ENCODE measurements at regions not wholly inside any gene's neighbourhood (a gene's known extent, or its start where the extent isn't known, plus 50 kb on each side); places are given as distances from the start of the nearest gene placed in this dataset.

DNA sequence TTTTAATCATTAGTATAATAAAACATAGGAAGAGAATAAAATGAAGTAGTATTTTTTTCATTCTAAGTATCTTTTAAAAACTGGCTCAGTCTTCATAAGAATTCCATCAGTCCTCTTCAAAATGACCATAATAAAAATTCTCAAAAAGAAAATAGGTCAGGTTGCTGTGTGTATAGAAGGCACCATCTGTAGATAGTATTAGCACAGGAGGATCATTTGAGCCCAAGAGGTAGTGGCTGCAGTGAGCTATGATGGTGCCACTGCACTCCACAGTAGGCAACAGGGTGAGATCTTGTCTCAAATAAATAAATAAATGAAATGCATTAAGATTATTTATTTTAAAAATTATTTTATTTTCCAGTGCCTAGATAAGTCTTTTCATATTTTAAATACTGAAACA, 475.8 kb downstream of the ZNF804A start:
- no peaks in the 10 kb centered on the region for H3K4me1 ChIP-seq (ENCODE audit: control insufficient read depth, insufficient read depth, low read length)
- H3K27me3 ChIP-seq (ENCODE audit: control insufficient read depth, insufficient read depth, low read length): no peaks in the 10 kb centered on the region
- no peaks in the 10 kb centered on the region for H3K36me3 ChIP-seq (ENCODE audit: control insufficient read depth, insufficient read depth, low read length)
- no peaks in the 10 kb centered on the region for H3K9me3 ChIP-seq (ENCODE audit: control insufficient read depth, insufficient read depth, low read length)
- H3K4me3 ChIP-seq (ENCODE audit: low read length): no peak overlapping the region
- DNase-seq (ENCODE audit: low read depth, low spot score): no peak
- no peak overlapping the region for H3K27ac ChIP-seq (ENCODE audit: low read length)

DNA sequence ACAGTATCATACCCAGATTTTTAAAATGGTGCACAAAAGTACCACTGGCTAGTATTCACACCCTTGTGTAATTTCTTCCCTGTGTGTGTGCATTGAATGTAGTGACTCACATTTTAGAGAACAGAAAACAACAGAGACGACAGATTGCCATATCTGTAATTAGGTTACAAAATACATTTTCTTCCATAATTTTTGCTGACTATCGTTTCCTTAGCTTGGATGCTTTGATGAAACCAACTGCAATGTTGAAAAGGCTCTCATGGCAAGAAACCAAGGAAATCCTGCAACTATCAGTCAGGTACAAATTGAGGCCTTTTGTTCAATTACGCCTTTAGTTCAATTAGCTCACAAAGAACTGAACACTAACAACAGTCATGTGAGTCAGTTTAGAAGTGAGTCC, 484.4 kb downstream of the ZNF804A start:
- Histone ChIP-seq H3K4me3 (ENCODE audit: low read length) (no peak overlapping the region), H3K4me1 (ENCODE audit: control insufficient read depth, insufficient read depth, low read length) (no peaks in the 10 kb centered on the region), H3K27me3 (ENCODE audit: control insufficient read depth, insufficient read depth, low read length) (no peaks in the 10 kb centered on the region), H3K9me3 (ENCODE audit: control insufficient read depth, insufficient read depth, low read length) (no peaks in the 10 kb centered on the region), H3K36me3 (ENCODE audit: control insufficient read depth, insufficient read depth, low read length) (no peaks in the 10 kb centered on the region), H3K27ac (ENCODE audit: low read length) (no peak overlapping the region)
- no CpG with 5 or more reads among the region's 3 CpGs for WGBS (ENCODE audit: insufficient coverage, insufficient read length)
- DNase-seq (ENCODE audit: low read depth, low spot score): no peak

DNA sequence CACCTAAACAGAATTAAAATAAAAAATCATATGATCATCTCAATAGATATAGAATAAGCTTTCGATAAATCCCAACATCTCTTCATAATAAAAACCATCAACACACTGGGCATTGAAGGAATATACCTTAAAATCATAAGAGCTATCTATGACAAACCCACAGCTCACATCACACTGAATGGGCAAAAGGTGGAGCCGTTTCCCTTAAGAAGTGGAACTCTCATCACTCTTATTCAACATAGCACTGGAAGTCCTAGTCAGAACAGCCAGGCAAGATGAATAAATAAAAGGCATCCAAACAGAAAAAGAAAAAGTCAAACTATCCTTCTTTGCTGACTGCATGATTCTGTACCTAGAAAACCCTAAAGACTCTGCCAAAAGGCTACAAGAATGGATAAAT, 510.3 kb downstream of the ZNF804A start:
- WGBS (ENCODE audit: insufficient coverage, insufficient read length): 100% methylated on average over 1 of the region's 2 CpGs
- DNase-seq (ENCODE audit: low read depth, low spot score): no peak
- H3K9me3 ChIP-seq (ENCODE audit: control insufficient read depth, insufficient read depth, low read length): no peaks in the 10 kb centered on the region
- H3K27me3 ChIP-seq (ENCODE audit: control insufficient read depth, insufficient read depth, low read length): no peaks in the 10 kb centered on the region
- no peaks in the 10 kb centered on the region for H3K36me3 ChIP-seq (ENCODE audit: control insufficient read depth, insufficient read depth, low read length)
- H3K27ac ChIP-seq (ENCODE audit: low read length): no peak overlapping the region
- H3K4me3 ChIP-seq (ENCODE audit: low read length): no peak overlapping the region
- no peaks in the 10 kb centered on the region for H3K4me1 ChIP-seq (ENCODE audit: control insufficient read depth, insufficient read depth, low read length)

DNA sequence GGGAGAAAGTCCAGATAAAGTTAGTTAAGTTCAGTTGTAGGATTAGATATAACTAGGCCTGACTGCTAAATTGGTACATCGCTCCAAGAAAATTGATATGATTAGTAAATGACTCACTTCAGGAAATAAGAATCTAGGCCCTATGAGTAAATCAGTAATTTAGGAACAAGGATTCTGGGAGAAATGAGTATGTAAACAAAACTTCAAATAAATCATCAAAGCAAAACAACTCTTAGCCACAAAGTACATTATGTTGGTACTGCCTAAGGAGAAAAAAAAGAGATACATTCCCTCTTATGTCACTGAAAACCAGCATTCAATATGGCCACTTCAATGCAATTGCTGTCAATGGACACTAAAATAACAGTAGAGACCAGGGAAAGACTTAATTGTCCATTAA, 529.1 kb downstream of the ZNF804A start:
- Histone ChIP-seq H3K27ac (ENCODE audit: low read length) (no peak overlapping the region), H3K4me1 (ENCODE audit: control insufficient read depth, insufficient read depth, low read length) (no peaks in the 10 kb centered on the region), H3K4me3 (ENCODE audit: low read length) (no peak overlapping the region), H3K36me3 (ENCODE audit: control insufficient read depth, insufficient read depth, low read length) (no peaks in the 10 kb centered on the region), H3K9me3 (ENCODE audit: control insufficient read depth, insufficient read depth, low read length) (no peaks in the 10 kb centered on the region), H3K27me3 (ENCODE audit: control insufficient read depth, insufficient read depth, low read length) (no peaks in the 10 kb centered on the region)
- DNase-seq (ENCODE audit: low read depth, low spot score): no peak
- WGBS (ENCODE audit: insufficient coverage, insufficient read length): no CpG with 5 or more reads among the region's 1 CpG

DNA sequence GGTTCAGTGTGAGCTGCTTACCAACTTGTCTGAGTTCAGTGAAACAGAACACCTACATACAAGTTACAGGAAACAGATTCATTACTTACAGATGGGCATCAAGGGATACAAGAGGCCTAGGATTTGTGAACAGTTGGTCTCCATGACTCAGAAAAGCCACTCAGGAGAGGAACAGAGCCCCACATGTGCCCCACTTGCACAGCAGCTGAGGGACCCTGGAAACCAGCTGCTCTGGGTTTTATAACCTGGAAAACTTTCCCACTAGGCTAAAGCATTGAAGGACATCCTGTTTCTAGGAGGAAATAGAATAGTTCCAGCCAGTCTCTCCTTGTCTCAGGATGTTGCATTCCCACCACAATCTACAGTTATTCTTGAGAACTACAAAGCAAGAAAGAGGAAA, 530.0 kb downstream of the ZNF804A start:
- no peak overlapping the region for H3K4me3 ChIP-seq (ENCODE audit: low read length)
- no peaks in the 10 kb centered on the region for H3K27me3 ChIP-seq (ENCODE audit: control insufficient read depth, insufficient read depth, low read length)
- no peaks in the 10 kb centered on the region for H3K36me3 ChIP-seq (ENCODE audit: control insufficient read depth, insufficient read depth, low read length)
- H3K27ac ChIP-seq (ENCODE audit: low read length): no peak overlapping the region
- no peaks in the 10 kb centered on the region for H3K9me3 ChIP-seq (ENCODE audit: control insufficient read depth, insufficient read depth, low read length)
- H3K4me1 ChIP-seq (ENCODE audit: control insufficient read depth, insufficient read depth, low read length): no peaks in the 10 kb centered on the region; the same call in 1 of the 2 replicates
- DNase-seq (ENCODE audit: low read depth, low spot score): no peak

DNA sequence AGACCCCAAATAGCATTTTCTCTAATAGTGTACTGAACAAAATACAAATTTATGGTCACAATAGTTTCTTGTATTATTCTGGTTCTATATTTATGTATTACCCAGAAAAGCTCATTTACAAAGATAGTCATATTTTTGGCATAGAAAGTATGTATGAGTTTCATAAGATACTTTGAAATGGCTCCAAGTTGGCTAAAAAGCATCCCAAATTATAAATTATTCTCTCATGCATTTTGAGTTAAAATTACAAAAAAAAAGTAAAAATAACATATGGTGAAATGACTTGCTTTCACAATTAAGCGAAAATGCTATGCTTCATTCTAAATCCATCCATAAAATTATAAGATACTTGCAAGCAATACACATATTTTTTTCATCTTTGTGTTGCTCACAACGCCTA, 530.7 kb downstream of the ZNF804A start:
- Histone ChIP-seq H3K27me3 (ENCODE audit: control insufficient read depth, insufficient read depth, low read length) (no peaks in the 10 kb centered on the region), H3K9me3 (ENCODE audit: control insufficient read depth, insufficient read depth, low read length) (no peaks in the 10 kb centered on the region), H3K36me3 (ENCODE audit: control insufficient read depth, insufficient read depth, low read length) (no peaks in the 10 kb centered on the region), H3K4me1 (ENCODE audit: control insufficient read depth, insufficient read depth, low read length) (no peaks in the 10 kb centered on the region; the same call in 1 of the 2 replicates), H3K4me3 (ENCODE audit: low read length) (no peak overlapping the region), H3K27ac (ENCODE audit: low read length) (no peak overlapping the region)
- WGBS (ENCODE audit: insufficient coverage, insufficient read length): no CpG with 5 or more reads among the region's 2 CpGs
- no peak for DNase-seq (ENCODE audit: low read depth, low spot score)

DNA sequence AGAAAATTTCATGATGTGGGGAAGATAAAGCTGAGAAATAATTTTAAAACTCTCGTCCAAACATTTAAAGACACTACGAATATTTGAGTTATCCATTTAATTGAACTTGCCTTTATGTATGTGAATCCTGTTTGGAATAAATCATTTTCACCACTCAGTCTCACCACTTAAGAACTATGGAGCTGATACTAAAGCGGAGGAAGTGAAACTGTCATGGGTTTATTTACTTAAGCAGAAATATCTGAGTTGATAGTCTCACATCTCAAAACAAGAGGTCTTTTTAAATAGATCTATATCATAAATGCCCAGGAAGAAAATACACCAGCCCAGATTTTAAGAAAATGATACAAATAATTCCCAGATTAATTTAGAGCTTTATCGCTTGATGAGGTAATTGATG, 532.4 kb downstream of the ZNF804A start:
- Histone ChIP-seq H3K27ac (ENCODE audit: low read length) (no peak overlapping the region), H3K9me3 (ENCODE audit: control insufficient read depth, insufficient read depth, low read length) (no peaks in the 10 kb centered on the region), H3K4me3 (ENCODE audit: low read length) (no peak overlapping the region), H3K4me1 (ENCODE audit: control insufficient read depth, insufficient read depth, low read length) (no peaks in the 10 kb centered on the region; the same call in 1 of the 2 replicates), H3K27me3 (ENCODE audit: control insufficient read depth, insufficient read depth, low read length) (no peaks in the 10 kb centered on the region), H3K36me3 (ENCODE audit: control insufficient read depth, insufficient read depth, low read length) (no peaks in the 10 kb centered on the region)
- DNase-seq (ENCODE audit: low read depth, low spot score): no peak
- WGBS (ENCODE audit: insufficient coverage, insufficient read length): no CpG with 5 or more reads among the region's 4 CpGs

DNA sequence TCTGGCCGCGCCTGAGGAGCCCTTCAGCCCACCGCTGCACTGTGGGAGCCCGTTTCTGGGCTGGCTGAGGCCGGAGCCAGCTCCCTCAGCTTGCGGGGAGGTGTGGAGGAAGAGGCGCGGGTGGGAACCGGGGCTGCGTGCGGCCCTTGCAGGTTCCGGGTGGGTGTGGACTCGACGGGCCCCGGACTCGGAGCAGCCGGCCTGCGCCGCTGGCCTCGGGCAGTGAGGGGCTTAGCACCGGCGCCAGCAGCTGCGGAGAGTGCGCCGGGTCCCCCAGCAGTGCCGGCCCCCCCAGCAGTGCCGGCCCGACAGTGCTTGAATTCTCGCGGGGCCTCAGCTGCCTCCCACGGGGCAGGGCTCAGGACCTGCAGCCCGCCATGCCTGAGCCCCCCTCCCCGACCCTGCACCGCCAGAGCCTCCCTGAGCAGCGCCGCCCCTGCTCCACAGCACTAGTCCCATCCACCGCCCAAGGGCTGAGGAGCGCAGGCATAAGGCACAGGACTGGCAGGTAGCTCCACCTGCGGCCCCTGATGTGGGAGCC, 534.2 kb downstream of the ZNF804A start:
- no CpG with 5 or more reads among the region's 39 CpGs for WGBS (ENCODE audit: insufficient coverage, insufficient read length)
- no peaks in the 10 kb centered on the region for H3K27me3 ChIP-seq (ENCODE audit: control insufficient read depth, insufficient read depth, low read length)
- no peaks in the 10 kb centered on the region for H3K36me3 ChIP-seq (ENCODE audit: control insufficient read depth, insufficient read depth, low read length)
- no peaks in the 10 kb centered on the region for H3K9me3 ChIP-seq (ENCODE audit: control insufficient read depth, insufficient read depth, low read length)
- H3K27ac ChIP-seq (ENCODE audit: low read length): no peak overlapping the region
- no peaks in the 10 kb centered on the region; the same call in 1 of the 2 replicates for H3K4me1 ChIP-seq (ENCODE audit: control insufficient read depth, insufficient read depth, low read length)
- no peak overlapping the region for H3K4me3 ChIP-seq (ENCODE audit: low read length)
- no peak for DNase-seq (ENCODE audit: low read depth, low spot score)

DNA sequence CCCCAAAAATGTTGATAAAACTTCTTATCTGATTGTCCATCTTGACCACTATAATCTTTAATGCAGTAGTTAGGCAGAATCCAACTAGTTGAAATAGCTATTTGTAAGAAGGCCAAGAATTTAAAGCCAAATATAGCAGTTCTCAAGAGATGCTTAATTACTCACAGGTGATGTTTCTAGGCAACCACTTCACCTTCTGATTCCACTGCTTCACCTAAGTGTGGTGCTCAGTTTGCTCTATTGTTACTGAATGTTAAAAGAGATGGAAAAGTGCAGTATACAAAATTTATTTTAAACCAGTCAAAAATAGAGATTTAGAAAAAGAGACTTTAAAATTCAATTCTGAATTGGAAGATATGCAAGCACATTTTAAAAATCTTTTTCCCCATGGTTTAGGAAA, 539.4 kb downstream of the ZNF804A start:
- Histone ChIP-seq H3K36me3 (ENCODE audit: control insufficient read depth, insufficient read depth, low read length) (no peaks in the 10 kb centered on the region), H3K4me1 (ENCODE audit: control insufficient read depth, insufficient read depth, low read length) (no peaks in the 10 kb centered on the region; the same call in 1 of the 2 replicates), H3K27ac (ENCODE audit: low read length) (no peak overlapping the region), H3K9me3 (ENCODE audit: control insufficient read depth, insufficient read depth, low read length) (no peaks in the 10 kb centered on the region), H3K27me3 (ENCODE audit: control insufficient read depth, insufficient read depth, low read length) (no peaks in the 10 kb centered on the region), H3K4me3 (ENCODE audit: low read length) (no peak overlapping the region)
- DNase-seq (ENCODE audit: low read depth, low spot score): no peak

DNA sequence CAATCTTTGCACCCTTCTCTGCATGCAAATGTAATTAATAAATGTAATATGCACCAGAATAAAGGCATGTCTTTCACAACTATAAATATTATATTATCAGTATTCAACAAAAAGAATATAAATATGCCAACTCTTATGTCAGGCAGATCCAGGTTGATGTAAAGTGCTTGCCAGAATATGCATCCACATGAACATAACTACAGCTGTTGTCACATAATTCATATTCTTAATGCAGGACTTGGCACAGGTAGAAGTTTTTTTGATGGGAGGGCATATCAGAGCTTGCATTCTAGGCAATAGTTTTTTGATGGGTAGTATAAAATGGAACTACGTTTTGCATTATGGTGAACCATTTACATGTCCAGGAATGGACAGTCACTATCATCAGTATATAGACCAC, 544.3 kb downstream of the ZNF804A start:
- H3K4me3 ChIP-seq (ENCODE audit: low read length): no peak overlapping the region
- H3K9me3 ChIP-seq (ENCODE audit: control insufficient read depth, insufficient read depth, low read length): no peaks in the 10 kb centered on the region
- no peaks in the 10 kb centered on the region for H3K4me1 ChIP-seq (ENCODE audit: control insufficient read depth, insufficient read depth, low read length)
- DNase-seq (ENCODE audit: low read depth, low spot score): no peak
- no peak overlapping the region for H3K27ac ChIP-seq (ENCODE audit: low read length)
- no CpG with 5 or more reads among the region's 1 CpG for WGBS (ENCODE audit: insufficient coverage, insufficient read length)
- H3K27me3 ChIP-seq (ENCODE audit: control insufficient read depth, insufficient read depth, low read length): no peaks in the 10 kb centered on the region
- no peaks in the 10 kb centered on the region for H3K36me3 ChIP-seq (ENCODE audit: control insufficient read depth, insufficient read depth, low read length)

DNA sequence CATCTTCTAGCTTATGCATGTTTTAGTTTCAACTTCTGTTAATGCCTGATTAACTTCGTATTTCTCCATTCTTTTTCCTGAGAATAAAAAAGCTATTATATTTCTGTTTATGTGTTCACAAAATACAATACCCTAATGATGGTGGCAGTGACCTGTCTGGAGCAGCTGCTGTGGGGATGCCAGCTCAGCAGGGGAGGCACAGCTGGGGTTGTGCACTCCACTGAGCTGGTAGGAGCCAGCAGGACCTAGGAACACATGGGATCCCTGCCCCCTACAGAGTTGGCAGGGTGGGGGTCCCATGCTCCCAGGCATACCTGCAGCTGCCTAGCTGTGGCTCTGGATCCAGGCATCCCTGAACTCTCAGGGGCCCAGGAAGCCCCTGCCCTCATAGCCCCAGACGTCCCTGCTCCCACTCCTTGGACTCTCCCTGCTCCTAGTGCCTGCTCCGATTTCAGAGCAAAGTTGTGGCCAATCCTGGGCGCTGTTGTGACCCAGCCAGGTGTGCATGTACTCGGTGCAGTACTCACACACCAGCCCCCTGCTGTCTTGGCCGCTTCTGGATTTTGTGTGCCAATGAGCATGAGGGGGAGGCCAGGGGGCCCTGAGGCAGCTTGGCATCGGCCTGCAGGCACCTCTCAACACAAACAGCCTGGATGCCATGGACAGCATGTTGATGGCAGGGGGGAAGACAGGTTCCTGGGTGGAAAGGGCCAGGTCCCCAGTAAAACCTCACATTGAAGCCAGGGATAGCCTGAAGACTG, 546.0 kb downstream of the ZNF804A start:
- H3K9me3 ChIP-seq (ENCODE audit: control insufficient read depth, insufficient read depth, low read length): no peaks in the 10 kb centered on the region
- H3K4me1 ChIP-seq (ENCODE audit: control insufficient read depth, insufficient read depth, low read length): no peaks in the 10 kb centered on the region
- DNase-seq (ENCODE audit: low read depth, low spot score): no peak
- no peak overlapping the region for H3K27ac ChIP-seq (ENCODE audit: low read length)
- H3K4me3 ChIP-seq (ENCODE audit: low read length): no peak overlapping the region
- no peaks in the 10 kb centered on the region for H3K27me3 ChIP-seq (ENCODE audit: control insufficient read depth, insufficient read depth, low read length)
- H3K36me3 ChIP-seq (ENCODE audit: control insufficient read depth, insufficient read depth, low read length): no peaks in the 10 kb centered on the region
- WGBS (ENCODE audit: insufficient coverage, insufficient read length): no CpG with 5 or more reads among the region's 7 CpGs

Measured in iPS DF 6.9 (cell line).